ENCODE measurements at regions not wholly inside any gene's neighbourhood (a gene's known extent, or its start where the extent isn't known, plus 50 kb on each side); places are given as distances from the start of the nearest gene placed in this dataset.
"Not testable (repeated sequence)": the region's sequence is repeated elsewhere in the genome, so short reads cannot be mapped to it uniquely, and the experiment has no call there.

DNA sequence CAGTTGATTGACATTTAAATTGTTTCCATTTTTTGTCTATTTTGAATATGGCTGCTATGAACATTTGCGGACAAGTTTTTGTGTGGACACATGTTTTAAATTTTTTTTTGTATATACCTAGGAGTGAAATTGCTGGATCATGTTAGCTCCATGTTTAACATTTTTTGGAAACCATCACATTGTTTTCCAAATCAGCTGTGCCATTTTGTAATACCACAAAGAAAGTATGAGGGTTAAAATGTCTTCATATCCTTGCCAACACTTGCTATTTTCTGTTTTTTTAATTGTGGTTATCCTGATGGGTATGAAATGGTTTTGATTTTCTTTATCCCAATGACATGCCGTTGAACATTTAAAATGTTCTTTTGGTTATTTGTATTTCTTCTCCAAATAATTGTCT is 52.1 kb downstream of the CARTPT start:
- DNase-seq = no peak

DNA sequence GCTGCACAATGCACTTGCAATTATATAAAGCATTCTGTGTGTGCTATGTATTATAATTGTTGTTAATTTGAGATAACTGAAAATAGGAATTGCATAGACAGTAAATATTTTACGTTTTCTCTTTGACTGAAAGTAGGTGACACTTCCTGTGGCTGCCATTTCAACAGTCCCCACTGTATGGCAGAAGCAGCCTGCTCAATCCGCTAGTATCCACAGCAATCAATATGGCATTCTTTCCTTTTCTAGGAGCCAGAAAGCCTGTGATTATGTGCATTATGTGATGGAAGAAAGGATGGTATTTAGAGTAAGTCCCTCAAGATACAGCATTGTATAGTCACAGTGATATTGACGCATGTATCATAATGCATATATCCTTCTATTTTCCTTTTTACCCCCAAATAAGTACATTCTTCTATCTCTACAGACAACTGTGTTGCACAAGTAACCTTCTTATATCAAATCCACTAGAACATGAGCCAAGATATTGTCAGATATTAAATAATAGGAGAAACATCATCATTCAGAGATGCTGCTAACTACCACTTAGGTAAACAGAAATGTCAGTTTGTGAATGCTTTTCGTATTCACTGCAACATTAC is 59.7 kb downstream of the CARTPT start:
- DNase-seq = no peak

DNA sequence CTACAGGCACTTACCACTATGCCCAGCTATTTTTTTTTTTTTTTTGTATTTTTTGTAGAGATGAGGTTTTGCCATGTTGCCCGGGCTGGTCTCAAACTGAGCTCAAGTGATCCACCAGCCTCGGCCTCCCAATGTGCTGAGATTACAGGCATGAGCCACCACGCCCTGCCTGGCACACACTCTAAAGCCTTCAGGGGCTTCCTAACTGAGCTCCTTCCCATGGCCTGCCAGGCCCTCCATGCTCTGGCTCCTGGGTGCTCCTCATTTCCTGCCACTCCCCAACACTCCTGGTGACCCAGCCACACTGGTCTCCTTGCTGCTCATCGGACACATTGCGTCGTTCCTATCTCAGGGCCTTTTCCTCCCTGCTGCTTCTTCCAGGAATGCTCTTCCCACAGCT is 61.5 kb downstream of the CARTPT start:
- no peak for DNase-seq

DNA sequence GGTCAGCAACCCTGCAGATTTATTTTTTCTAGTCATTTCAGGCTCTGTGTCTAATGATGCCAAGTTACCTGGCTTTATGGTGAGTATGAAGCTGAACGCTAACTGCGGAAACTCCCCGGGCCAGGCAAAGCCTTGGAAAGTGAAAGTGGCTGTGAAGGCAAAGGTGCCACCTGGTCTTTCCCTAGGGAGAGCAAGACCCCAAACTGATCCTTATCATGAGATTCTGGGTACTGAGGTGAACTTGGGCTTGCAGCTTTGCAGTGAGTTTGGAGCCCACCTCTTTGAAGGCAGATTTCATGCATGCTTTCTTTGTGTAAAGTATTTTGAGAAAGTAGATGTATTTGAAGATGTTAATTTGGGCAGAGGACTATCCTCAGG is 63.3 kb downstream of the CARTPT start:
- no peak for DNase-seq

DNA sequence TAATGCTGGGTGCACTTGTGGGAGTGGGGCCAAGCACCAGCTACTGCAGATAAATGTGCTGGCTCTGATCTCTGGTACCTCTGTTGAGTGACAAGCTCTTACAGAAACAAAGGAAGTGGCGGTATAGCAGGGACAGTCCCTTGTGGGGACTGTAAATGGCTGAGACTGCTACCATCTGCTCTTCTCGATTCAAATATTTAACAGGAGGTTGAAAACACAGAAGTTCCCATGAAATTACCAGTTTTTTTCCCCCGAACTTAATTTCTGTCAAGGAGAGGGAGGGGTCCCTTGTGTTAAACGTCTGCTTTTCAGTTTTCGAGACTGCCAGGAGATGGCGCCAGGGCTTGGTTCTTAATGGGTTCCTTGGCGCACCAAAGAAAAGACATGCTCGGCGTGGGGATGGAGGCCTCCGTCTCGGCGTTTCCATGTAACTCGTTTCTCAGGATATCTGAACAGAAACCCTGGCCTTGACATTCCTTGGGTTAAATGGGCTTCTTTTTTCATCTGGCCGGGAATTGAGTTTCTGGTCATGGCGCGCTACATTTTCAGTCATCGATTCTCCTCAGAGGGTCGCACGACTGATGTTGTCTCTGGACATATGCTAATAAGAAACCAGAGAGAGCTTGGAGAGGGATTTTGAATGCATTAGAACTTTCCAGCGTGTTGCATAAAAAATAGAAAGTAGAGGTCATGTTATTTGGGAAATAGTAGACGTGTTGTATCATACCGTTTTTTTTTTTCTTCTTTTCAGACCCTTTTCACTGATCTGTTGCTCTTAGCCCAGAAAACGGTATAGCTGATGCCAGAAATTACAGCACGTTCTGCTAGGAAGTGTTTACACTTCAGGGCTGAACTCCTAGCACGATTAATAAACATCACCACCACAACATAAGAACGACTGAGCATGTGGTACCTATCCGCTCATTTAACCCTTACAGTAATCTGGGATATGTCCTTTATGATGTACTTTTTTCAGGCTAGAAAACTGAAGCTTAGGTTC is 64.0 kb downstream of the CARTPT start:
- DNase-seq = peak in 2 of 6 experiments; percentile 17 to 30

DNA sequence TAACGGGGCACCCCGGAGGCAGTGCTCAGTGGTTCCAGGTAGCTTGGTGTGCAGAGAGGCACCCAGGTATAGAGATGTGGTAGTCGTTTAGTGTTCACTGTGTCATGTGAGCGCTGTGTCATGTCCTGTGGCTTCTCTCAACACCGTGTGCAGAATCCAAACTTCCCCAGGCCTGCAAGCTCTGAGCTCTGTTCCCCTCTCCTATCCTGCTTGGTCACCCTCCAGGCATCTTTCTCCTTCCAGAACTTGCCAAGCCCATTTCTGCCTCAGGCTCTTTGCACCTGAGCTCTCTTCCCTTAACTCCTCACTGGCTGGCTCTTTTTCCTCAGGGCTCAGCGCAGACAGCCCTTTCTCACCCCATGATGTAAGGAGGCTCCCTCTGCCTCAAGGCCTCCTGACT is 64.8 kb downstream of the CARTPT start:
- DNase-seq = no peak

DNA sequence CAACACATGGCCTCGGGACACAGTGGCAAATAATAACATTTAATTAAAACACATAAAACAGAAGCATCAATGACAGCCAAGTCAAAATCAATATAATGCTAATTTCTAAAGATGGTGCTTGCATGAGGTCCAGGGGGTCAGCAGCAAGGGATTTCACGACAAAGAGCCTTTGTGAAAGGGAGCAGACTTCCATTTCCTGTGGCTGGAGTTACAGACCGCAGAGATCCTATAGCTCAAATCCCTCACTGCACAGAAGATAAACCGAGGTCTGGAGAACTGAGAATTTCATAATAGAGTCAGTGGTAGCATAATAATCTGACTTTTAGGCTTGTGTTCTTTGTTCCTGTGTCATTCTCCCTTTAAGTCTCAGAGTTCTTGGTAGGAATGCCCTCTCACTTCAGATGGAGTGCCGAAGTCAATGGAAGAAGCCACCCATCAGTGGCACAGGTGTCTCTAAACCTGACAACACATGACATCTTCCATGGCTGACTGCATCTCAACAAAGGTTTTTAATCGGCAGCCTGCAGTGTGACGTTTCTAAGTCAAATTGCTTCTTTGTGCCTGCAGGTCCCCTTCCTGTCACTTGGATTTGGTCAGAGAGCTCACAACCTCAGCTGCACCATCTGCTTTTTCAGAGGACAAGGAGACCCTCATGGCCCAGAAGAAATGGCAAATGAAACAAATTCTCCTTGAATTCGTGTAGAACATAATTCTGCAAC is 67.4 kb downstream of the CARTPT start:
- DNase-seq = no peak

DNA sequence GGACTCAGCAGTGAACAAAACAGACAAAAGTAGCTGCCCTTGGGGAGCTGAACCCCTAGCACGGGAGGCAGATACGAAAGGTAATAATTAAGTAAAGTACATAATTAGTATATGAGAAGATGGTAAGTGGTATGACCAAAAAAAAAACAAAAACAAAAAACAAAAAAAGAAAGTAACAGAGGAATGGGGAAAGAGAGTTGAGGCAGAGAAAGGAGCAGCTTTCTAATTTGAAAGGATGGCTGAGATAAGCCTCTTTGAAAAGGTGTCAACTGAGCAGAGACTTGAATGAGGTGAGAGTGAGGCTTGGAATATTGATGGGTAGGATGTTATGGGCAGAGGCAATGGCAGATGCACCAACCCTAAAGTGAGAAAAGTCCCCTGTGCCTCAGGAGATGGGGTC is 69.7 kb downstream of the CARTPT start:
- no peak for DNase-seq

DNA sequence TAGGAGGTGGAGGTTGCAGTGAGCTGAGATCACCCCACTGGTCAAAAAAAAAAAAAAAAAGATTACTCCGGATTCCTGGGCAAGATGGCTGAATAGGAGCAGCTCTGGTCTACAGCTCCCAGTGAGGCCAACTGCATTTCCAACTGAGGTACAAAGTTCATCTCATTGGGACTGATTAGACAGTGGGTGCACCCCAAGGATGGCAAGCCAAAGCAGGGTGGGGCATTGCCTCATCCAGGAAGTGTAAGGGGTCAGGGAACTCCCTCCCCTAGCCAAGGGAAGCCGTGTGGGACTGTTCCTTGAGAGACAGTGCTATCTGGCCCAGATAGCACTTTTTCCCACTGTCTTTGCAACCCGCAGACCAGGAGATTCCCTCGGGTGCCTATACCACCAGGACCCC is 70.7 kb downstream of the CARTPT start:
- no peak for DNase-seq

DNA sequence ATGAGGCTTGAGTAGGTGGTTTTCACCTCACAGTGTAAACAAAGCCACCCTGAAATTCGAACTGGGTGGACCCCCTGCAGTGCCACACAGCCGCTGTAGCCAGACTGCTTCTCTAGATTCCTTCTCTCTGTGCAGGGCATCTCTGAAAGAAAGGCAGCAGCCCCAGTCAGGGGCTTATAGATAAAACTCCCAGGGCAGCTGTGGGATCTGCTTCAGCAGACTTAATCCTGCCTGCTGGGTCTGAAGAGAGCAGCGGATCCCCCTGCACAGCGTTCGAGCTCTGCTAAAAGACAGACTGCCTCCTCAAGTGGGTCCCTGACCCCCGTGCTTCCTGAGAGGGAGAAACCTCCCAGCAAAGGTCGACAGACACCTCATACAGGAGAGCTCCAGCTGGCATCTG is 71.4 kb downstream of the CARTPT start:
- no peak for DNase-seq

DNA sequence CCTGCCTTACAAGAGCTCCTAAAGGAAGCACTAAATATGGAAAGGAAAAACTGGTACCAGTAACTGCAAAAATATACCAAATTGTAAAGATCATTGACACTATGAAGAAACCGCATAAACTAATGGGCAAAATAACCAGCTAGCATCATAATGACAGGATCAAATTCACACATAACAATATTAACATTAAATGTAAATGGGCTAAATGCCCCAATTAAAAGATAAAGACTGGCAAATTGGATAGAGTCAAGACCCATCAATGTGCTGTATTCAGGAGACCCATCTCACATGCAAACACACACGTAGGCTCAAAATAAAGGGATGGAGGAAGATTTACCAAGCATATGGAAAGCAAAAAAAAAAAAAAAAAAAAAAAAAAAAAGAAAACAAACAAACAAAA is 73.0 kb downstream of the CARTPT start:
- not testable (repeated sequence) for DNase-seq

DNA sequence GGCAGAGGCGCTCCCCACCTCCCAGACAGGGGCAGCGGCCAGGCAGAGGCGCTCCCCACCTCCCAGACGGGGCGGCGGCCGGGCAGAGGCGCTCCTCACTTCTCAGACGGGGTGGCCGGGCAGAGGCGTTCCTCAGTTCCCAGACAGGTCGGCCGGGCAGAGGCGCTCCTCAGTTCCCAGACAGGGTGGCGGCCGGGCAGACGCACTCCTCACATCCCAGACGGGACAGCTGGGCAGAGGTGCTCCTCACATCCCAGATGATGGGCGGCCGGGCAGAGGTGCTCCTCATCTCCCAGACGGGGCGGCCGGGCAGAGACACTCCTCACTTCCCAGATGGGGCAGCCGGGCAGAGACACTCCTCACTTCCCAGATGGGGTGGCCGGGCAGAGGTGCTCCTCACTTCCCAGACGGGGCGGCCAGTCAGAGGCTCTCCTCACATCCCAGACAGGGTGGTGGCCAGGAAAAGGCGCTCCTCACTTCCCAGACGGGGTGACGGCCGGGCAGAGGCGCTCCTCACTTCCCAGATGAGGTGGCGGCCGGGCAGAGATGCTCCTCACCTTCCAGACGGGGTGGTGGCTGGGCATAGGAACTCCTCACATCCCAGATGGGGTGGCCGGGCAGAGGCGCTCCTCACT is 75.1 kb downstream of the CARTPT start:
- DNase-seq = no peak

DNA sequence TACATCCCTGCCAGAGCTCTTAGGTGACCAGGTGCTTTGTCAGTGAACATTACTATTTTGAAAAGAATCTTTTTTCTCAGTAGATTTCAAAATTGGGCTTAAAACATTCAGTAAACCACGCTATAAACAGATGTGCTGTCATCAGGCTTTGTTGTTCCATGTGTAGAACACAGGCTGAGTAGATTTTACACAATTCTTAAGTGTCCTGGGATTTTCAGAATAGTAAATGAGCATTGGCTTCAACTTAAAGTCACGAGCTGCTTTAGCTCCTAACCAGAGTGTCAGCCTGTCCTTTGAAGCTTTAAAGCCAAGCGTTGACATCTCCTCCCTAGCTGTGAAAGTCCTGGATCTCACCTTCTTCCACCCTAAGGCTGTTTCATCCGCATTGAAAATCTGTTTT is 83.6 kb downstream of the CARTPT start:
- DNase-seq = no peak

DNA sequence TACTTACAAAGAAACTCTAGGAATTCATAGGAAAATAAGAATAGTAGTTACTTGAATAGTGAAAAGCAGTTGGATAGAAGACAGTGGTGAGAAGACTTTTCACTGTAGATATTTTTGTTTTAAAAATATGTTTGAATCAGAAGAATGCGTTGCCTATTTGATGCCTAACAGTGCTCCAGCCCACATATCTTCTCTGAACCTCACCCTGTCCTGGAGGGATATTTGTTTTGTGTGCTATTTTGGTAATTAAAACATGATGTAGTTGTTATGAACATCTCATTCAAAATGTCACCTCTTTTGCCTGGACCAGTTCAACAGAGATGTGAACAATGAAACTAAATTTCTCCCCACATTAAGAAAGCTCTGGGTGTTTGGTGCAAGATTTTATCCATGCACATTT is 87.6 kb downstream of the CARTPT start:
- no peak for DNase-seq

DNA sequence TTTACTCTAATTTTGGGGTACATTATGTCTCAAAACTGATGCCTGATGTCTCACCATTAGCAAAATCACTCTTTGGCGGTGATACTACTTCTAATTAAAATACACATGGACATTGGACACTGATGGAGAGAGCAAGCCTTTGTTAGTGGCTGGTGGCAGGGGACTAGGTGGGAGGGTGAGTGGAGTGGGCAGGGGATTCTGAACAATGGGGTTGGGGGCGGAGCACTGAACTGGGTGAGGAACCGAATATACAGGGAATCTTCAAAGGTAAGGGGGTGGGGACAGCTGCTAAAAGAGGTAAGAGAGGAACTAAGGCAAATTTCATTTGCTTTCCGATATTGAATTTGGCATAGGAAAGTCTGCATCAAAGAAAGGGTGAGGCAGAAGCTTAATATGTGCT is 88.8 kb downstream of the CARTPT start:
- DNase-seq = no peak

DNA sequence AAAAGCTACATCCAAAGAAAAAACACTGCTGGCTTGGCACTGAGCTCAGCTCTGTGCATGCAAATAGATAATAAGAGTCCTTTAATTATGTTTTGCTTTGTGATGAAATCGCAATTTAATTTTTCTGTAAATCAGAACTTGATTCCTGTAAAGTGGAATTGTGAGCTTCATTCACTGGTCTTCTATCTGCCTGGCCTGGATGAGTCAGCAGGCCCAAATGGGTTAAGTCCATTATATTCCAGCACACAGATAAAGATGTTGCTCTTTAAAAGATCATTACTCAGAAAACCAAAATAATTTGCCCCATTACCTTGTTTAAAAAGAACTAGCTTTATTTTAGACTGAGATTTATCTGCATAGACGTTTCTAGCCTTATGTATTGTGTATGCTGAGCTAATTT is 90.4 kb downstream of the CARTPT start:
- no peak for DNase-seq

DNA sequence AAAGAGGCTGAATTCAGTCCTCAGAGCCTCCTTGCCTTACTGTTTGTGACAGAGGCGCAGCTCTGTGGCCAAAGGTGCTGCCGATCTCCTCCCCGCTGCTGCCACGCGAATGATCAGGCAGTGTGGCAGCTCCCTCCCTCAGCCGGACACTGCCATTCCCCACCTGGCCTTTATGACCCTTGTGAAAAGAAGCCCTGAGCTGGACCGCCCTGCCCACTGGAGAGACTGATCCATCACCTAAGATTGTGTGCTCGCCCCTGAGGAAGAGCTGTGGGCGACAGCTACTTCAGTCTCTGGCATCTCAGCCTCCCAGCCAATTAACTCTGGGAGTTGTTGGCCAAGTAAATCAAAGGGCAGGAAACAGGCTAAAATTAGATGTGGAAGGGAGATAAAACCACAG is 90.9 kb downstream of the CARTPT start:
- no peak for DNase-seq

DNA sequence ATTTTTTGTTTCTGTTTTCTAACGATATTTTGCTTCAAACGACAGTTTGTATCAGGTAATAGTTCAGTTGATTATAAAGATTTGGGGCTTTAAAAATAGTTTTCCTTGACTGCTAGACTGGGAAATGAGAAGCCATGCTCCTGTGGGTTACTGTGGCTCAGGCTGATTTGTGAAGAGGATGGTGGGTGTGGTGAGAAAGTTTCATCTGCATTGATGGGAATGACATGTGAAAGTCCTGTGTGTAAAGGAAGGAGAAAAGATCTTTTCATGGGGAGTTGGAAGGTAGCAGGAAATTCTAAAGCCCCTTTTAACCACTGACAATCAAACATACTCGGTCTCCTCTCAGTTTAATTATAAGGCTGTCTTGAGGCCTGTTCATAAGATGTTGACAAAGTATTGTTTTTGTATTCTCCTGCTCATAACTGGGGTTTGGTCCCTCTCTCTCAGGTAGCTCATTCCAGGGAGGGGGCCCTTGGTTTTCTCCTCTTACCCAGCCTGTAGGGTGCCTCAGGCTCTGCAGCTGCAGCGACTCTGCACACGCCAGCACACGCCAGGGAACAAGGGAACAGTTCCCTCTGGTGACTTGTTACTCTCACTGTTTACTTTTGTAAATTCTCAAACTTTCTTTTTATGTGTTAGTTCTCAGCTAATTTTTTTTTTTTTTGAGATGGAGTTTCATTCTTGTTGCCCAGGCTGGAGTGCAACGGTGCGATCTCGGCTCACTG is 91.6 kb downstream of the CARTPT start:
- no peak for DNase-seq

DNA sequence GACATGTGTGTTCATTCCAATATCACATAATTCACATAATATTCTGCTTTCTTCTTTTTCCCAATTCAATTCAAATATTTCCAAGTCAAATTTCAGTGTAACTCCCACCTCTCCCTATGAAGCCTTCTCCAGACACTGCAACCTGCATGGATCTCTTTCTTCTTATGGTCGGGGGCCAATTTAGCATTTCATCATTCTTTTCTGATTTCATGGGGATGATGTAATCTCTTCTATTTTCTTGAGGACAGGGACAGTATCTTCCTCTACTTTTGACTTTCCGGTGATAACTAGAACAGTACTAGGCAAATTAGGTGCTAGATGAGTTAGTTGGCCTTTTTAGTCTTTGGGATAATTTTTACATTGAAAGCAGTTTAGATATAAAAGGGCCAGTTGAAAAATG is 92.7 kb downstream of the CARTPT start:
- DNase-seq = no peak

DNA sequence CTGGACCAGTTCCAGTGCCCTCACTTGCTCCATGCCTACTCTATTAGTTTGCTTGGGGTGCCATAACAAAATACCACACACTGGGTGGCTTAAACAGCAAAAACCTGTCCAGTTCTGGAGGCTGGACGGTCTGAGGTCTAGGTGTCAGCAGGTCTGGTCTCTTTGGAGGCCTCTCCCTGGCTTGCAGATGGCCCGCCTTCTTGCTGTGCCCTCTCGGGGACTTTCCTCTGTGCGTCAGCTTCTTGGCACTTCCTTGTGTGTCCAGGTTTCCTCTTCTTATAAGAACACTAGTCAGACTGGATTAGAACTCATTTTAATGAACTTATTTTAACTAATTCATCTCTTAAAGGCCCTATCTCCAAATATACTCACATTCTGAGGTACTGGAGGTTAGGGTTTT is 97.2 kb downstream of the CARTPT start:
- DNase-seq = no peak

DNA sequence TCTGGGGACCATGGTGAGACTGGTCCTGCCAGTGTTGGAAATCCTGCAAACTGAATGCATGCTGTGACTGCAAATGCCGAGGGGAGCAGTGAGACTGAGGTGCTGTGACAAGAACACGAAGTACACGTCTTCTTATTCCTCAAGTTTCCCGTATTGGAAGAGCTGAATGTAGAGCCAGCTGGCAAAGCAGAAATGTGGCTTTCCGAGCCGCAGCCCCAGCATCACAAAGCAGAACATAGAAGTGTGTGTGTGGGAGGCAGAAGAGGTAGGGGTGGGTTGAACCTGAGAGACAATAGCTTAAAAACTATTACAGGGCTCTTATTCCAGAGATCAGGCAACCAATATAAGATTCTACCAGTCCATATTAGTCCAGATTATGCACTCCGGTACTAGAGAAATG is 98.8 kb downstream of the CARTPT start:
- DNase-seq = no peak

DNA sequence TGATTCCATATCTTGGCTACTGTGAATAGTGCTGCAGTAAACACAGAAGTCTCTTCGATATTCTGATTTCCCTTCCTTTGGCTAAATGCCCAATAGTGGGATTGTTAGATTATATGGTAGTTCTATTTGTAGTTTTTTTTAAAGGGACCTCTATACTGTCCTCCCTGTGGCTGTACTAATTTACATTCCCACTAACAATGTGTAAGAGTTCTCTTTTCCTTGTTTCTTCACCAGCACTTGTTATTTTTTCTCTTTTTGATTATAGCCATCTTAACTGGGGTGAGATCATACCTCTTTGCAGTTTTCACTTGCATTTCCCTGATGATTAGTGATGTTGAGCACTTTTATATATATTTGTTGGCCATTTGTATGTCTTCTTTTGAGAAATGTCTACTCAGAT is 102.0 kb downstream of the CARTPT start:
- no peak for DNase-seq

DNA sequence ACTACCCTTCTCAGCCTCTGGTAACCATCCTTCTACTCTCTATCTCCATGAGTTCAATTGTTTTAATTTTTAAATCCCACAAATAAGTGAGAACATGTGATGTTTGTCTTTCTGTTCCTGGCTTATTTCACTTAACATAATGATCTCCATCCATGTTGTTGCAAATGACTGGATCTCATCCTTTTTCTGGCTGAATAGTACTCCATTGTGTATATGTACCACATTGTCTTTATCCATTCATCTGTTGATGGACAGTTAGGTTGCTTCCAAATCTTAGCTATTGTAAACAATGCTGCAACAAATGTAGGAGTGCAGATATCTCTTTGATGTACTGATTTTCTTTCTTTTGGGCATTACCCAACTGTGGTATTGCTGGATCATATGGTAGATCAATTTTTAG is 103.0 kb downstream of the CARTPT start:
- DNase-seq = not testable (repeated sequence)
